HEK293T (cell line): ENCODE measurements at regions not wholly inside any gene's neighbourhood (a gene's known extent, or its start where the extent isn't known, plus 50 kb on each side); places are given as distances from the start of the nearest gene placed in this dataset.

Source experiments
- CTCF ChIA-PET: fragments of 350-600 bp; formaldehyde crosslinking; extraction: SDS; loops from one replicate; lab custom pipeline; 2021; ENCODE audit warnings: antibody characterized with exemption, inconsistent platforms; lab: Yijun Ruan, JAX
- POLR2A ChIA-PET: fragments of 350-600 bp; formaldehyde crosslinking; extraction: SDS; loops from one replicate; lab custom pipeline; 2020; ENCODE audit warnings: antibody characterized with exemption, inconsistent platforms; lab: Yijun Ruan, JAX
- DNase-seq: peaks from one replicate; pipeline ENCODE4 v3.0.0; 2012; ENCODE audit warnings: mixed read lengths; ENCODE audit errors: extremely low spot score
- ARNT ChIP-seq: fragments of 450-650 bp; IDR thresholded peaks from 2 replicates; pipeline ENCODE4 v1.6.1; 2017; ENCODE audit warnings: mild to moderate bottlenecking
- BHLHE40 ChIP-seq: fragments of 450-650 bp; IDR thresholded peaks from 2 replicates; pipeline ENCODE4 v1.6.1; 2016; ENCODE audit warnings: mild to moderate bottlenecking, moderate library complexity, borderline replicate concordance
- CTBP1 ChIP-seq: fragments of 450-650 bp; IDR thresholded peaks from 2 replicates; pipeline ENCODE4 v1.6.1; 2016; ENCODE audit warnings: borderline replicate concordance
- ELF4 ChIP-seq: fragments of 450-650 bp; IDR thresholded peaks from 2 replicates; pipeline ENCODE4 v1.6.1; 2017; ENCODE audit warnings: antibody characterized with exemption
- FOXA1 ChIP-seq: fragments of 450-650 bp; IDR thresholded peaks from 2 replicates; pipeline ENCODE4 v1.6.1; 2016; ENCODE audit warnings: mild to moderate bottlenecking
- FOXK2 ChIP-seq: fragments of 450-650 bp; IDR thresholded peaks from 2 replicates; pipeline ENCODE4 v1.6.1; 2016; ENCODE audit warnings: mild to moderate bottlenecking
- FOXM1 ChIP-seq: fragments of 450-650 bp; IDR thresholded peaks from 2 replicates; pipeline ENCODE4 v1.6.1; 2017; ENCODE audit warnings: mild to moderate bottlenecking, borderline replicate concordance
- HDGF ChIP-seq: fragments of 450-650 bp; IDR thresholded peaks from 2 replicates; pipeline ENCODE4 v1.6.1; 2017; ENCODE audit warnings: antibody characterized with exemption, borderline replicate concordance
- L3MBTL2 ChIP-seq: fragments of 450-650 bp; conservative IDR thresholded peaks from 2 replicates; pipeline ENCODE4 v1.6.1; 2016; ENCODE audit warnings: mild to moderate bottlenecking
- LEF1 ChIP-seq: fragments of 450-650 bp; IDR thresholded peaks from 2 replicates; pipeline ENCODE4 v1.6.1; 2017; ENCODE audit warnings: mild to moderate bottlenecking, borderline replicate concordance
- NFRKB ChIP-seq: fragments of 450-650 bp; IDR thresholded peaks from 2 replicates; pipeline ENCODE4 v1.6.1; 2016; ENCODE audit warnings: mild to moderate bottlenecking, moderate library complexity
- PKNOX1 ChIP-seq: fragments of 450-650 bp; IDR thresholded peaks from 2 replicates; pipeline ENCODE4 v1.6.1; 2016
- SP1 ChIP-seq: fragments of 450-650 bp; IDR thresholded peaks from 2 replicates; pipeline ENCODE4 v1.6.1; 2017
- SUZ12 ChIP-seq: fragments of 450-650 bp; IDR thresholded peaks from 2 replicates; pipeline ENCODE4 v1.6.1; 2016; ENCODE audit warnings: mild to moderate bottlenecking
- TARDBP ChIP-seq: fragments of 450-650 bp; IDR thresholded peaks from 2 replicates; pipeline ENCODE4 v1.6.1; 2016
- ZNF384 ChIP-seq: fragments of 450-650 bp; IDR thresholded peaks from 2 replicates; pipeline ENCODE4 v1.6.1; 2016

DNA sequence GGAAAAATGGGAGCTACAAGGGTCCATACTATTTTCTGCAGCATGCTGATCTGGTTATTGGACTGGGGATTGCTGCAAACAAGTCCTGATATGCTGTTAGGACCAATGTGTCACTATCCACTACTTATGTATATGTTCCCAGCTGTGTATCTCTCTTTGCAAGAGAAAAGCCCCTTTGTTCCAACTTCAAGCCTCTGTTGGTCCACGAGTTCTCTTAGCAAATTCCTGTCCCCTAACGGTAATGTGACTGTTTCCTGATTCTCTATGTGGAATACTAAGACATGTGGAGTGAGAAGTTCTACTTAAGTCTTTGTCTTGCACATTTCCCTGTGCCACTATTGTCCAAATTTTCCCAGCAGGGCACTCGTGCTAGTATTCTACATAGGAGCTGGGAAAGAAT, 557.7 kb downstream of the FSCB start:
- no peak for DNase-seq
- ChIA-PET POLR2A (no interaction called here), CTCF (no interaction called here)
- TF ChIP-seq ELF4 (no peak), L3MBTL2 (no peak), TARDBP (no peak), CTBP1 (no peak), FOXA1 (no peak), FOXM1 (no peak), HDGF (no peak), SUZ12 (no peak), SP1 (no peak), LEF1 (no peak), FOXK2 (no peak), PKNOX1 (no peak), ZNF384 (no peak), BHLHE40 (no peak), NFRKB (no peak)

DNA sequence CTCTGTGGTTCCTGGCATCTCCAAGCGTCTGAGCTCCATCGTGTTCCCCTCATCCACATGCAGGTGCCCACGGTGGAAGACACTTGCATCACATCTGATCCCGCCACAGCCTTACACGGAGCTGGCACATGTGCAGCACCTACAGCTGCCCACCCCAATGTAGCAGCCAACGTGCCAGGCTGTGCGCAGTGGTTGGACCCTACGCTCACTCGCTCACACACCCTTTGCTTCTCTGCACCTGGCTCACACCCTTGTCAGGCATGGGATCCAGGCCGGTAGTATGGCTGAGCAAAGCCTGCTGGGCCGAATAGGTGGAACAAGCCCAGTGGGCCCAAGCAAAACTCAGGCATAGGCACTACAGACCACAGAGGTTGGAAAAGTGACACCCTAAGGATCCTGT, 567.2 kb downstream of the FSCB start:
- CTCF ChIA-PET = no interaction called here
- TF ChIP-seq FOXM1 = no peak
- no peak for TF ChIP-seq ARNT
- no peak for TF ChIP-seq CTBP1
- no peak for TF ChIP-seq HDGF
- no peak for TF ChIP-seq L3MBTL2
- TF ChIP-seq TARDBP = no peak
- DNase-seq = no peak
- POLR2A ChIA-PET = no interaction called here

DNA sequence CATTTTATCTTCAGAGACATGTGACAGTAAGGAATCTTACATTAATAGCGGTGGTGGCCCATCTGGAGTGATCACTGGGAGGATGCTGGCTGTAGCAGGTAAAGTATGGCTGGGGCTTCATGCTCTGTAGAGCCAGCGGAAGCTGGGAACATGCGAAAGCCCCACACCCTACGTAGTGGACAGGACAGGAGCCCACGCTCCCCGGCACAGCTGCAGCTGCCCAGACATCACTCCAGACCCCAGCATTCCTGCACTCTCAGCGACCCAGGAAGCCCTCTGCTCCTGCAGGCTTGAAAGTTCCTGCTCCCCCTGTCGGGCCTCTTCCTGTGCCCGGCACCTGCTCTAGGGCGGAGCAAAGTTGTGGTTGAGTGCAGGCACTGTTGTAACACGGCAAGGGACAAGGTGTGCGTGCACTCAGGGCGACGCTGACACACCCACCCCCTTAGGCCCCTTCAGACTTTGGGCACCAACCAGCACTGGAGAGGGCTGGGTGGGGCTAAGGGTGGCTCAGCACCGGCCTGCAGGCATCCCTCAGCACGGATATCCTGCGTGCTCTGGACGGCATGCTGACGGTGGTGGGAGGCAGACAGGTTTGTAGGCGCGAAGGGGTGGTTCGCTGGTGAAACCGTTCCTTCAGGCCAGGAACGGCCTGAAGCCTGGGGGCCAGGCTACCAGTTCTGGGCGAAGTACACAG, 568.3 kb downstream of the FSCB start:
- CTCF ChIA-PET = no interaction called here
- no peak for TF ChIP-seq FOXA1
- DNase-seq = no peak
- POLR2A ChIA-PET = no interaction called here

GRCh38 chr14:43937001-43937400, 570.1 kb downstream of the FSCB start:
- no peak for TF ChIP-seq FOXM1
- TF ChIP-seq ARNT = no peak
- TF ChIP-seq ELF4 = no peak
- no peak for TF ChIP-seq BHLHE40
- TF ChIP-seq SP1 = no peak
- TF ChIP-seq LEF1 = no peak
- TF ChIP-seq FOXK2 = no peak
- no peak for TF ChIP-seq L3MBTL2
- TF ChIP-seq HDGF = no peak
- TF ChIP-seq NFRKB = no peak
- no peak for TF ChIP-seq PKNOX1
- TF ChIP-seq ZNF384 = no peak
- TF ChIP-seq FOXA1 = no peak
- no peak for TF ChIP-seq CTBP1
- TF ChIP-seq TARDBP = no peak
- no peak for TF ChIP-seq SUZ12
- ChIA-PET CTCF (no interaction called here), POLR2A (no interaction called here)
- DNase-seq = no peak

DNA sequence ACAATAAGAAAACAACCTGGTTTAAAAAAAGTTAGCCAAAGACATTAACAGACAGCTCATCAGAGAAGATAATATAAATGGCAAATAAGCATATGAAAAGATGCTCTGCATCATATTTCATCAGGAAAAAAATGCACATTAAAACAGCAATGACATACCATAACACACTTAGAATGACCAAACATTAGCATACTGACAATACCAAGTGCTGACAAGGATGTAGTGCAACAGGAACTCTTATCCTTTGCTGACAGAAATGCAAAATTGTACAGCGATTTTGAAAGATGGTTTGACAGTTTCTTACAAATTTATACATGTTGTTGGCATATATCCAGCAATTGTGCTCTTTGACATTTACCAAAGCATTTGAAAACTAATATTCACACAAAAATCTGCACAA, 573.0 kb downstream of the FSCB start:
- CTCF ChIA-PET = no interaction called here
- DNase-seq = no peak
- TF ChIP-seq HDGF = no peak
- POLR2A ChIA-PET = no interaction called here

- CTCF ChIA-PET = no interaction called here
- DNase-seq = no peak
- POLR2A ChIA-PET = no interaction called here
- no peak for TF ChIP-seq FOXM1
- TF ChIP-seq FOXA1 = no peak
- no peak for TF ChIP-seq HDGF
- TF ChIP-seq SP1 = no peak
- no peak for TF ChIP-seq L3MBTL2
- TF ChIP-seq FOXK2 = no peak
- no peak for TF ChIP-seq CTBP1
- TF ChIP-seq NFRKB = no peak
- TF ChIP-seq SUZ12 = no peak
- no peak for TF ChIP-seq ZNF384
- no peak for TF ChIP-seq LEF1
- no peak for TF ChIP-seq PKNOX1
- no peak for TF ChIP-seq ELF4
- TF ChIP-seq ARNT = no peak
Measured at GRCh38 chr14:43914041-43914693, 592.9 kb downstream of the FSCB start.

GRCh38 chr14:43903209-43903608, 603.9 kb downstream of the FSCB start:
- TF ChIP-seq FOXM1 (no peak), L3MBTL2 (no peak), CTBP1 (no peak), LEF1 (no peak), PKNOX1 (no peak), NFRKB (no peak), SP1 (no peak), BHLHE40 (no peak), ZNF384 (no peak), TARDBP (no peak), ELF4 (no peak), FOXK2 (no peak), SUZ12 (no peak), ARNT (no peak), HDGF (no peak)
- no peak for DNase-seq
- CTCF ChIA-PET = no interaction called here
- POLR2A ChIA-PET = no interaction called here
